ENCODE measurements at regions not wholly inside any gene's neighbourhood (a gene's known extent, or its start where the extent isn't known, plus 50 kb on each side); places are given as distances from the start of the nearest gene placed in this dataset.

DNA sequence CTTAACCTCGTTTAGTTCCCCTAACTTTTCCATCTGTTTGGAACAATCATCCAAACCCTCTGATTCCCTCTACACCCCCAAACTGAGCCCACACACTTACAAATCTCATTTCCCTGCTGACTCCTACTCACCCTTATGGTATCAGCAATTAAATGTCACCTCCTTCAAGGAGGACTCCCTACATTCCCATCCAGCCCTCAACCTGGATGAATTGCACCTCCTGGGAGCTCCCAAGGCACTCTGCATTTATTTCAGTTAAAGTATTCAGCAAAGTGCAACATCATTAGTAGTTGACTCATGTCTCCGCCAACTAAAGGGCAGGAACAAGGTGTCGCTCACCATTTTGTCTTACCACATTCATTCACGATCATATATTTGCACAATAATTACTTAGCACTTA, 353.5 kb downstream of the TMEM114 start:
- TF ChIP-seq ZNF76 (tag by site-specific recombination; IDR thresholded peaks at IDR 0.05; ENCODE audit: borderline replicate concordance, low read depth), result no peak
- TF ChIP-seq ZNF366 (tag by site-specific recombination; conservative IDR thresholded peaks at IDR 0.05), result no peak
- TF ChIP-seq ZNF112 (tag by site-specific recombination; IDR thresholded peaks at IDR 0.05), result no peak
- TF ChIP-seq ZBTB21 (tag by site-specific recombination; IDR thresholded peaks at IDR 0.05), result no peak
- TF ChIP-seq, protein P1, sequence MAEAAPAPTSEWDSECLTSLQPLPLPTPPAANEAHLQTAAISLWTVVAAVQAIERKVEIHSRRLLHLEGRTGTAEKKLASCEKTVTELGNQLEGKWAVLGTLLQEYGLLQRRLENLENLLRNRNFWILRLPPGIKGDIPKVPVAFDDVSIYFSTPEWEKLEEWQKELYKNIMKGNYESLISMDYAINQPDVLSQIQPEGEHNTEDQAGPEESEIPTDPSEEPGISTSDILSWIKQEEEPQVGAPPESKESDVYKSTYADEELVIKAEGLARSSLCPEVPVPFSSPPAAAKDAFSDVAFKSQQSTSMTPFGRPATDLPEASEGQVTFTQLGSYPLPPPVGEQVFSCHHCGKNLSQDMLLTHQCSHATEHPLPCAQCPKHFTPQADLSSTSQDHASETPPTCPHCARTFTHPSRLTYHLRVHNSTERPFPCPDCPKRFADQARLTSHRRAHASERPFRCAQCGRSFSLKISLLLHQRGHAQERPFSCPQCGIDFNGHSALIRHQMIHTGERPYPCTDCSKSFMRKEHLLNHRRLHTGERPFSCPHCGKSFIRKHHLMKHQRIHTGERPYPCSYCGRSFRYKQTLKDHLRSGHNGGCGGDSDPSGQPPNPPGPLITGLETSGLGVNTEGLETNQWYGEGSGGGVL (tag by site-specific recombination; IDR thresholded peaks at IDR 0.05), result no peak
- no peak for TF ChIP-seq CTCF (tag by site-specific recombination; IDR thresholded peaks at IDR 0.05)
- TF ChIP-seq ZNF140 (tag by site-specific recombination; IDR thresholded peaks at IDR 0.05), result no peak
- TF ChIP-seq ZNF274 (IDR thresholded peaks at IDR 0.05; ENCODE audit: low read length), result no peak
- TF ChIP-seq ZNF274 (tag by site-specific recombination; IDR thresholded peaks at IDR 0.05; ENCODE audit: borderline replicate concordance), result no peak
- no peak for TF ChIP-seq ZNF747 (tag by site-specific recombination; IDR thresholded peaks at IDR 0.05)
- no peak for TF ChIP-seq ZSCAN30 (tag by site-specific recombination; IDR thresholded peaks at IDR 0.05)
- TF ChIP-seq SETDB1 (IDR thresholded peaks at IDR 0.05; ENCODE audit: insufficient read length, low read length), result no peak
- TF ChIP-seq ZNF174 (tag by site-specific recombination; IDR thresholded peaks at IDR 0.05), result no peak
